GM12878 (cell line): ENCODE measurements at regions not wholly inside any gene's neighbourhood (a gene's known extent, or its start where the extent isn't known, plus 50 kb on each side); places are given as distances from the start of the nearest gene placed in this dataset.

Source experiments
- ATAC-seq: fragments of 200-7000 bp; cut with Tn5 transposase; 3 replicates; pipeline ENCODE4 v1.9.1; 2020; ENCODE audit warnings: mild to moderate bottlenecking, moderate library complexity
- BruUV-seq: library from RNA; stranded (reverse); fragments of 400-500 nt; replicated peaks from 2 replicates; lab custom pipeline; 2021; lab: Mats Ljungman, UMichigan
- CTCF ChIA-PET: fragments of 300-600 bp; sonication (Branson Sonifier 250); formaldehyde crosslinking; extraction: SDS; loops from one replicate; lab custom pipeline; 2021; ENCODE audit warnings: inconsistent platforms; lab: Yijun Ruan, JAX
- POLR2A ChIA-PET: fragments of 350-600 bp; formaldehyde crosslinking; extraction: SDS; loops from one replicate; lab custom pipeline; 2021; ENCODE audit warnings: inconsistent platforms; lab: Charles Lee
- RAD21 ChIA-PET: fragments of 300-600 bp; sonication (Branson Sonifier 250); formaldehyde crosslinking; loops from one replicate; lab custom pipeline; 2023; ENCODE audit warnings: antibody characterized with exemption; ENCODE audit not compliant: unreplicated experiment; lab: Charles Lee
- SMC1A ChIA-PET: fragments of 300-600 bp; sonication (Branson Sonifier 250); formaldehyde crosslinking; loops from one replicate; lab custom pipeline; 2023; ENCODE audit not compliant: unreplicated experiment, uncharacterized antibody; lab: Charles Lee
- DNase-seq: peaks from one replicate; pipeline ENCODE4 v3.0.0-alpha.2; 2011; ENCODE audit warnings: low read depth, low spot score
- FAIRE-seq: peaks from 3 replicates; lab custom pipeline; 2011; peaks lifted over from hg19 to GRCh38; lab: Jason Lieb, UNC
- H2AFZ ChIP-seq: 2 replicates; pipeline ENCODE4 v1.6.0; 2011; ENCODE audit warnings: low read depth, low read length, control low read depth; ENCODE audit not compliant: control insufficient read depth
- H3K27ac ChIP-seq: 2 replicates; pipeline ENCODE4 v1.5.1; 2011; ENCODE audit warnings: control low read depth; ENCODE audit not compliant: control insufficient read depth, insufficient read depth
- H3K27me3 ChIP-seq, 2 experiments: replicated peaks in 1 of 2; 2 replicates each; pipeline versions ENCODE4 v1.6.0 to v1.6.1; 2011; ENCODE audit warnings: low read length in 1 of 2; ENCODE audit not compliant: control insufficient read depth in 2 of 2, insufficient read depth in 2 of 2
- H3K36me3 ChIP-seq, 2 experiments: 2 replicates each; pipeline ENCODE4 v1.5.1; 2011; ENCODE audit warnings: low read length in 1 of 2; ENCODE audit not compliant: control insufficient read depth in 2 of 2, insufficient read depth in 2 of 2
- H3K4me1 ChIP-seq: 2 replicates; pipeline ENCODE4 v1.6.1; 2011; ENCODE audit warnings: mild to moderate bottlenecking, low read length, moderate library complexity, mixed read lengths; ENCODE audit not compliant: control insufficient read depth, insufficient read depth
- H3K4me2 ChIP-seq: 2 replicates; pipeline ENCODE4 v1.6.0; 2011; ENCODE audit warnings: control low read depth; ENCODE audit not compliant: control insufficient read depth, insufficient read depth
- H3K4me3 ChIP-seq: fragments of 200-600 bp; sonication (generic); 2 replicates; pipeline ENCODE4 v1.5.1; 2016
- H3K79me2 ChIP-seq: 2 replicates; pipeline ENCODE4 v1.6.0; 2011; ENCODE audit warnings: low read length; ENCODE audit not compliant: control insufficient read depth, insufficient read depth
- H3K9ac ChIP-seq: 2 replicates; pipeline ENCODE4 v1.8.0; 2011; ENCODE audit warnings: low read length, control low read depth, mixed read lengths; ENCODE audit not compliant: control insufficient read depth, insufficient read depth
- H3K9me3 ChIP-seq: replicated peaks from 3 replicates; pipeline ENCODE4 v1.5.1; 2011; ENCODE audit warnings: mild to moderate bottlenecking, low read length; ENCODE audit not compliant: control insufficient read depth, insufficient read depth
- H4K20me1 ChIP-seq: 2 replicates; pipeline ENCODE4 v1.6.0; 2011; ENCODE audit not compliant: control insufficient read depth, insufficient read depth
- ATF7 ChIP-seq: fragments of 450-650 bp; IDR thresholded peaks from 2 replicates; pipeline ENCODE4 v1.6.1; 2016; ENCODE audit warnings: low read depth, mild to moderate bottlenecking
- BHLHE40 ChIP-seq, 2 experiments: fragments of 450-650 bp in 1 of 2; IDR thresholded peaks; 2 replicates each; pipeline ENCODE4 v1.6.1; 2011 to 2017; ENCODE audit warnings: low read depth in 2 of 2, borderline replicate concordance in 1 of 2, improper control_type of control experiment in 1 of 2, low read length in 1 of 2, mild to moderate bottlenecking in 1 of 2
- CHD4 ChIP-seq: fragments of 200-600 bp; sonication (generic); IDR thresholded peaks from 2 replicates; pipeline ENCODE4 v1.6.1; 2016; ENCODE audit warnings: mild to moderate bottlenecking
- ETV6 ChIP-seq, 2 experiments: fragments of 450-650 bp in 1 of 2; IDR thresholded peaks in 1 of 2; conservative IDR thresholded peaks in 1 of 2; 2 replicates each; pipeline ENCODE4 v1.6.1; 2014; ENCODE audit warnings: antibody characterized with exemption in 1 of 2, borderline replicate concordance in 1 of 2, low read depth in 1 of 2, mild to moderate bottlenecking in 1 of 2, moderate library complexity in 1 of 2
- KLF5 ChIP-seq: fragments of 450-650 bp; IDR thresholded peaks from 2 replicates; pipeline ENCODE4 v1.6.1; 2014; ENCODE audit warnings: mild to moderate bottlenecking; ENCODE audit not compliant: partially characterized antibody
- MXI1 ChIP-seq: fragments of 150-350 bp; IDR thresholded peaks from 2 replicates; pipeline ENCODE4 v1.6.1; 2011; ENCODE audit warnings: low read depth, mild to moderate bottlenecking, inconsistent platforms, low read length, improper control_type of control experiment
- MYC ChIP-seq: IDR thresholded peaks from 2 replicates; pipeline ENCODE4 v1.6.1; 2011; ENCODE audit warnings: mild to moderate bottlenecking, low read length, moderate library complexity, inconsistent platforms; ENCODE audit not compliant: insufficient read depth, insufficient replicate concordance, insufficient read length, severe bottlenecking
- PAX8 ChIP-seq: fragments of 450-650 bp; IDR thresholded peaks from 2 replicates; pipeline ENCODE4 v1.6.1; 2017; ENCODE audit warnings: mild to moderate bottlenecking, moderate library complexity
- SP1 ChIP-seq: IDR thresholded peaks from one replicate; pipeline ENCODE4 v1.6.1; 2011; ENCODE audit warnings: low read depth, low read length
- SPI1 ChIP-seq: IDR thresholded peaks from 2 replicates; pipeline ENCODE4 v1.6.1; 2011; ENCODE audit warnings: low read depth, mild to moderate bottlenecking, low read length, moderate library complexity, borderline replicate concordance; ENCODE audit not compliant: insufficient read depth
- SRF ChIP-seq, 2 experiments: IDR thresholded peaks; 2 replicates each; pipeline ENCODE4 v1.6.1; 2011; ENCODE audit warnings: low read depth in 2 of 2, low read length in 2 of 2, mild to moderate bottlenecking in 1 of 2, moderate library complexity in 1 of 2
- SUZ12 ChIP-seq: fragments of 200-600 bp; sonication (generic); IDR thresholded peaks from one replicate; pipeline ENCODE4 v1.6.1; 2018; ENCODE audit warnings: antibody characterized with exemption, mild to moderate bottlenecking; ENCODE audit not compliant: unreplicated experiment
- TAF1 ChIP-seq: IDR thresholded peaks from 2 replicates; pipeline ENCODE4 v1.6.1; 2011; ENCODE audit warnings: mild to moderate bottlenecking, low read depth, low read length, borderline replicate concordance
- TBL1XR1 ChIP-seq: IDR thresholded peaks from 2 replicates; pipeline ENCODE4 v1.6.1; 2012; ENCODE audit warnings: low read depth, low read length, improper control_type of control experiment
- TCF12 ChIP-seq: IDR thresholded peaks from 2 replicates; pipeline ENCODE4 v1.6.1; 2011; ENCODE audit warnings: low read depth, mild to moderate bottlenecking, low read length
- in situ Hi-C: fragments of 300-500 bp; cut with MboI; formaldehyde crosslinking; loops from 9 replicates; pipeline ENCODE4 v1.14.3; 2018; ENCODE audit warnings: mixed read lengths
- intact Hi-C: fragments of 100-400 bp; cut with micrococcal nuclease; formaldehyde crosslinking; loops from one replicate; pipeline ENCODE4 v1.14.2; 2022; ENCODE audit not compliant: unreplicated experiment
- TF ChIP-seq, protein P1 (sequence below): IDR thresholded peaks from 2 replicates; pipeline ENCODE4 v1.6.1; 2011; ENCODE audit warnings: low read depth, low read length, improper control_type of control experiment, borderline replicate concordance
- TF ChIP-seq, protein P2 (sequence below): fragments of 450-650 bp; IDR thresholded peaks from 2 replicates; pipeline ENCODE4 v1.6.1; 2016; ENCODE audit warnings: mild to moderate bottlenecking, moderate library complexity, borderline replicate concordance

DNA sequence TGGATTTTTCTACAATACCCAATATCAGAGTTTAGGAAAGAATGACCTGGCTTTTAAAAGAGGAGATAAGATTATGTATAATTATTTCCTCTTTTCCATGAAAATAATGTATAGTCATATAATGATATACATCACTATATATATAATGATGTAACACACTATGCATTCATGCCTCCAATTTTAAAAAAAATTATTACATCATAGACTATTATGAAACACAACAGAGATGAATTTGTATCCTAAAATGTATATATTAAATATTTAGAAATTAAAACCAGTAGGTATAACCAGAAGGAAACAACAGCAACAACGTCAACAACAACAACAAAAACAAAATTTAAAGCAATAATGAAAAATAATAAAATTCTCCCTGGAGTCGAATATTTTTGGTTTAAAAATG, 1856.5 kb upstream of the CDH6 start (continued):
- TF ChIP-seq BHLHE40 (IDR thresholded peaks at IDR 0.05; ENCODE audit: borderline replicate concordance in 1 of 2, low read depth in 2 of 2, low read length in 1 of 2) = no peak

- intact Hi-C loops (no loop called here), in situ Hi-C loops (no loop called here)
- ChIA-PET POLR2A (no interaction called here), RAD21 (no interaction called here), CTCF (interaction anchor here (1.2 kb wide), 1 partner anchor 9 kb away, joined by 6 read pairs; no protein-coding TSS in a partner anchor), SMC1A (interaction anchor here (0.7 kb wide), 1 partner anchor 57 kb away, joined by 3 read pairs; no protein-coding TSS in a partner anchor)
- FAIRE-seq = no peak
- Histone ChIP-seq H3K27ac (no peak overlapping the region), H3K4me1 (no peaks in the 10 kb centered on the region), H3K4me2 (no peak overlapping the region), H3K9ac (no peak overlapping the region), H3K36me3 (no peaks in the 10 kb centered on the region), H3K27me3 (no peaks in the 10 kb centered on the region), H3K9me3 (no peaks in the 10 kb centered on the region), H3K4me3 (no peak overlapping the region), H2AFZ (no peak overlapping the region), H4K20me1 (no peaks in the 10 kb centered on the region), H3K79me2 (no peaks in the 10 kb centered on the region)
- ATAC-seq = no peak
- no peak for DNase-seq
- BruUV-seq = no TSS peak
- TF ChIP-seq, protein P1, sequence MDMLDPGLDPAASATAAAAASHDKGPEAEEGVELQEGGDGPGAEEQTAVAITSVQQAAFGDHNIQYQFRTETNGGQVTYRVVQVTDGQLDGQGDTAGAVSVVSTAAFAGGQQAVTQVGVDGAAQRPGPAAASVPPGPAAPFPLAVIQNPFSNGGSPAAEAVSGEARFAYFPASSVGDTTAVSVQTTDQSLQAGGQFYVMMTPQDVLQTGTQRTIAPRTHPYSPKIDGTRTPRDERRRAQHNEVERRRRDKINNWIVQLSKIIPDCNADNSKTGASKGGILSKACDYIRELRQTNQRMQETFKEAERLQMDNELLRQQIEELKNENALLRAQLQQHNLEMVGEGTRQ = no peak
- TF ChIP-seq TBL1XR1 = no peak
- no peak for TF ChIP-seq SPI1
- TF ChIP-seq, protein P2, sequence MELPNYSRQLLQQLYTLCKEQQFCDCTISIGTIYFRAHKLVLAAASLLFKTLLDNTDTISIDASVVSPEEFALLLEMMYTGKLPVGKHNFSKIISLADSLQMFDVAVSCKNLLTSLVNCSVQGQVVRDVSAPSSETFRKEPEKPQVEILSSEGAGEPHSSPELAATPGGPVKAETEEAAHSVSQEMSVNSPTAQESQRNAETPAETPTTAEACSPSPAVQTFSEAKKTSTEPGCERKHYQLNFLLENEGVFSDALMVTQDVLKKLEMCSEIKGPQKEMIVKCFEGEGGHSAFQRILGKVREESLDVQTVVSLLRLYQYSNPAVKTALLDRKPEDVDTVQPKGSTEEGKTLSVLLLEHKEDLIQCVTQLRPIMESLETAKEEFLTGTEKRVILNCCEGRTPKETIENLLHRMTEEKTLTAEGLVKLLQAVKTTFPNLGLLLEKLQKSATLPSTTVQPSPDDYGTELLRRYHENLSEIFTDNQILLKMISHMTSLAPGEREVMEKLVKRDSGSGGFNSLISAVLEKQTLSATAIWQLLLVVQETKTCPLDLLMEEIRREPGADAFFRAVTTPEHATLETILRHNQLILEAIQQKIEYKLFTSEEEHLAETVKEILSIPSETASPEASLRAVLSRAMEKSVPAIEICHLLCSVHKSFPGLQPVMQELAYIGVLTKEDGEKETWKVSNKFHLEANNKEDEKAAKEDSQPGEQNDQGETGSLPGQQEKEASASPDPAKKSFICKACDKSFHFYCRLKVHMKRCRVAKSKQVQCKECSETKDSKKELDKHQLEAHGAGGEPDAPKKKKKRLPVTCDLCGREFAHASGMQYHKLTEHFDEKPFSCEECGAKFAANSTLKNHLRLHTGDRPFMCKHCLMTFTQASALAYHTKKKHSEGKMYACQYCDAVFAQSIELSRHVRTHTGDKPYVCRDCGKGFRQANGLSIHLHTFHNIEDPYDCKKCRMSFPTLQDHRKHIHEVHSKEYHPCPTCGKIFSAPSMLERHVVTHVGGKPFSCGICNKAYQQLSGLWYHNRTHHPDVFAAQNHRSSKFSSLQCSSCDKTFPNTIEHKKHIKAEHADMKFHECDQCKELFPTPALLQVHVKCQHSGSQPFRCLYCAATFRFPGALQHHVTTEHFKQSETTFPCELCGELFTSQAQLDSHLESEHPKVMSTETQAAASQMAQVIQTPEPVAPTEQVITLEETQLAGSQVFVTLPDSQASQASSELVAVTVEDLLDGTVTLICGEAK = no peak
- TF ChIP-seq ATF7 = no peak
- TF ChIP-seq MXI1 = no peak
- TF ChIP-seq CHD4 = no peak
- no peak for TF ChIP-seq SUZ12
- TF ChIP-seq TCF12 = no peak
- TF ChIP-seq SP1 = no peak
- TF ChIP-seq PAX8 = no peak
- TF ChIP-seq BHLHE40 (IDR thresholded peaks at IDR 0.05; ENCODE audit: borderline replicate concordance in 1 of 2, low read depth in 2 of 2, low read length in 1 of 2) = no peak
- TF ChIP-seq KLF5 = no peak
- no peak for TF ChIP-seq MYC
- no peak for TF ChIP-seq TAF1
- TF ChIP-seq ETV6 (conservative IDR thresholded peaks at IDR 0.05 in 1 of 2, IDR thresholded peaks at IDR 0.05 in 1 of 2; ENCODE audit: borderline replicate concordance in 1 of 2, low read depth in 1 of 2) = no peak
- TF ChIP-seq SRF (IDR thresholded peaks at IDR 0.05; ENCODE audit: low read depth in 2 of 2, low read length in 2 of 2) = no peak
Measured at GRCh38 chr5:29321591-29321990, 1871.9 kb upstream of the CDH6 start.
